Endothelial cell (in vitro differentiated cells): ENCODE measurements at regions not wholly inside any gene's neighbourhood (a gene's known extent, or its start where the extent isn't known, plus 50 kb on each side); places are given as distances from the start of the nearest gene placed in this dataset.

ENCODE experiments used
- DNase-seq: peaks from one replicate; pipeline ENCODE4 v3.0.0; 2021; ENCODE audit warnings: low spot score
- H3K27ac Mint-ChIP-seq: one replicate; pipeline ENCODE4 v1.8.0; 2021; ENCODE audit warnings: mixed read lengths, inconsistent platforms; ENCODE audit not compliant: unreplicated experiment
- H3K27me3 Mint-ChIP-seq: one replicate; pipeline ENCODE4 v1.8.0; 2021; ENCODE audit warnings: mild to moderate bottlenecking, moderate library complexity, mixed read lengths, inconsistent platforms; ENCODE audit not compliant: unreplicated experiment
- H3K36me3 Mint-ChIP-seq: one replicate; pipeline ENCODE4 v1.8.0; 2021; ENCODE audit warnings: mild to moderate bottlenecking, low read depth, mixed read lengths, inconsistent platforms; ENCODE audit not compliant: unreplicated experiment
- H3K4me1 Mint-ChIP-seq: one replicate; pipeline ENCODE4 v1.8.0; 2021; ENCODE audit warnings: mild to moderate bottlenecking, mixed read lengths, inconsistent platforms; ENCODE audit not compliant: unreplicated experiment
- H3K4me3 Mint-ChIP-seq: one replicate; pipeline ENCODE4 v1.8.0; 2021; ENCODE audit warnings: mild to moderate bottlenecking, mixed read lengths, inconsistent platforms; ENCODE audit not compliant: unreplicated experiment
- H3K9me3 Mint-ChIP-seq: one replicate; pipeline ENCODE4 v1.8.0; 2021; ENCODE audit warnings: mixed read lengths, inconsistent platforms; ENCODE audit not compliant: unreplicated experiment
- TF ChIP-seq, protein P1 (sequence below): fragments of 200-600 bp; sonication (generic); IDR thresholded peaks from one replicate; pipeline ENCODE4 v1.5.0; 2021; ENCODE audit warnings: antibody characterized with exemption; ENCODE audit not compliant: unreplicated experiment

DNA sequence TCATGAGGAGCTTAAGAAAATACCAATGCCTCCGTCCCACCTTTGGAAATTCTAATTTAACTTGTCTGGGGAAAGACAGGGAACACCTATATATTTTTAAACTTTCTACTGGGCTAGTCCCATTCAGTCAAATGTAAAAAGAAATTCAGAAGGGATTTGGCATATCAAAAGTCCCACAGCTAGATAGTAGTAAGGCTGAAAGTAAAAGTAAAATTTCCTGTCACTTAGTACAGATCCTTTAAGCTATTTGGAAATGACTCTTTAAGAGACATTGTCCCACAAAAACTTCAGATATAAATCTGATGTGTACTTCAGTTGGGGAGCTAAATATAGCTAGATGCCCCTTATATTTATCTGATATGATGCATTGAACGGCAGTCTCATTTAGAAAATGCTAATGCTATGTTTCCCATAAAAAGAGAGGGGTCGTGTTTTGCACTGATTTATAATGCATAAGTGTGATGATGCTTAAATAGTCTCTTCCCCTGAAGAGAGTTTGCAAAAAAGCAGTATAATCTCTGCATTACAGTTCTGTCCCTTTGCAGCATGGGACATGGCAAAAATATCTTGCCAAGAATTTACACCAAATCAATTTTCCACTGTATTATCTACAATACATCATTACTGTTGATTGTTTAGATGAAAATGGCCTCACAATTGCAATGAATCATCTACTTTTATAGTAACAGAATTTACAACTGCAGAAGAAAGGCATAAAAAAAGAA is 860.8 kb upstream of the MAP3K7 start:
- H3K27me3 Mint-ChIP-seq: peaks cover 2% of the 10 kb centered on the region
- DNase-seq: no peak
- H3K36me3 Mint-ChIP-seq: no peaks in the 10 kb centered on the region
- no peaks in the 10 kb centered on the region for H3K4me1 Mint-ChIP-seq
- TF ChIP-seq, protein P1, sequence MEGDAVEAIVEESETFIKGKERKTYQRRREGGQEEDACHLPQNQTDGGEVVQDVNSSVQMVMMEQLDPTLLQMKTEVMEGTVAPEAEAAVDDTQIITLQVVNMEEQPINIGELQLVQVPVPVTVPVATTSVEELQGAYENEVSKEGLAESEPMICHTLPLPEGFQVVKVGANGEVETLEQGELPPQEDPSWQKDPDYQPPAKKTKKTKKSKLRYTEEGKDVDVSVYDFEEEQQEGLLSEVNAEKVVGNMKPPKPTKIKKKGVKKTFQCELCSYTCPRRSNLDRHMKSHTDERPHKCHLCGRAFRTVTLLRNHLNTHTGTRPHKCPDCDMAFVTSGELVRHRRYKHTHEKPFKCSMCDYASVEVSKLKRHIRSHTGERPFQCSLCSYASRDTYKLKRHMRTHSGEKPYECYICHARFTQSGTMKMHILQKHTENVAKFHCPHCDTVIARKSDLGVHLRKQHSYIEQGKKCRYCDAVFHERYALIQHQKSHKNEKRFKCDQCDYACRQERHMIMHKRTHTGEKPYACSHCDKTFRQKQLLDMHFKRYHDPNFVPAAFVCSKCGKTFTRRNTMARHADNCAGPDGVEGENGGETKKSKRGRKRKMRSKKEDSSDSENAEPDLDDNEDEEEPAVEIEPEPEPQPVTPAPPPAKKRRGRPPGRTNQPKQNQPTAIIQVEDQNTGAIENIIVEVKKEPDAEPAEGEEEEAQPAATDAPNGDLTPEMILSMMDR: no peak
- H3K9me3 Mint-ChIP-seq: no peaks in the 10 kb centered on the region
- no peak overlapping the region for H3K27ac Mint-ChIP-seq
- H3K4me3 Mint-ChIP-seq: no peak overlapping the region

- Mint-ChIP-seq H3K4me1 (no peaks in the 10 kb centered on the region), H3K9me3 (no peaks in the 10 kb centered on the region), H3K27ac (no peak overlapping the region), H3K4me3 (no peak overlapping the region), H3K36me3 (no peaks in the 10 kb centered on the region), H3K27me3 (peaks cover 2% of the 10 kb centered on the region)
- TF ChIP-seq, protein P1: no peak
- DNase-seq: no peak
Measured at GRCh38 chr6:91447081-91447480, 860.2 kb upstream of the MAP3K7 start.

GRCh38 chr6:91443405-91443804 is 856.5 kb upstream of the MAP3K7 start:
- H3K27me3 Mint-ChIP-seq: peaks cover 2% of the 10 kb centered on the region
- no peak for DNase-seq
- no peak overlapping the region for H3K4me3 Mint-ChIP-seq
- H3K4me1 Mint-ChIP-seq: no peaks in the 10 kb centered on the region
- H3K27ac Mint-ChIP-seq: no peak overlapping the region
- TF ChIP-seq, protein P1: no peak
- H3K9me3 Mint-ChIP-seq: no peaks in the 10 kb centered on the region
- H3K36me3 Mint-ChIP-seq: no peaks in the 10 kb centered on the region

- no peaks in the 10 kb centered on the region for H3K9me3 Mint-ChIP-seq
- H3K27ac Mint-ChIP-seq: no peak overlapping the region
- no peaks in the 10 kb centered on the region for H3K36me3 Mint-ChIP-seq
- H3K27me3 Mint-ChIP-seq: peaks cover 2% of the 10 kb centered on the region
- TF ChIP-seq, protein P1: no peak
- H3K4me1 Mint-ChIP-seq: no peaks in the 10 kb centered on the region
- no peak overlapping the region for H3K4me3 Mint-ChIP-seq
- DNase-seq: no peak
Measured at GRCh38 chr6:91442342-91442741, 855.5 kb upstream of the MAP3K7 start.

DNA sequence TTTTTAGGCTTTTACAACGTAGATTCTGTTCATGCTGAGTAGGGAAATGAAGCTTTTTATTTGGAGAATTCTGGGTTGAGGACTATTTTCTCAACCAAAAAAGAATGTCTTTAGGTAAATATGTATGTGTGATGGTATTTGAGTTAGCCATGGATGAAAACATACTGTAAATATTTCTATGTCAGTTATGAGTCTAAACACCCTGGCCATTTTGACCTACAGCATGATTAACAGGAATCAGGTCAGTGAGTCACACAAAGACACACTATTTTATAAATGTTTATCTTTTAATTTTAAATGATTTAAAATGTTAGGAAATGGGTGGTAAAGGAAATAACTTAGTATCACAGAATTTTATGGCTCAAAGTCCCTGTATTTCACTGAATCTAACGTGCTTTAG is 851.7 kb upstream of the MAP3K7 start:
- no peak for DNase-seq
- TF ChIP-seq, protein P1: no peak
- Mint-ChIP-seq H3K27me3 (peaks cover 2% of the 10 kb centered on the region), H3K4me3 (no peak overlapping the region), H3K36me3 (no peaks in the 10 kb centered on the region), H3K27ac (no peak overlapping the region), H3K9me3 (no peaks in the 10 kb centered on the region), H3K4me1 (no peaks in the 10 kb centered on the region)
